ENCODE measurements at regions not wholly inside any gene's neighbourhood (a gene's known extent, or its start where the extent isn't known, plus 50 kb on each side); places are given as distances from the start of the nearest gene placed in this dataset.
"Not testable (repeated sequence)": the region's sequence is repeated elsewhere in the genome, so short reads cannot be mapped to it uniquely, and the experiment has no call there.

DNA sequence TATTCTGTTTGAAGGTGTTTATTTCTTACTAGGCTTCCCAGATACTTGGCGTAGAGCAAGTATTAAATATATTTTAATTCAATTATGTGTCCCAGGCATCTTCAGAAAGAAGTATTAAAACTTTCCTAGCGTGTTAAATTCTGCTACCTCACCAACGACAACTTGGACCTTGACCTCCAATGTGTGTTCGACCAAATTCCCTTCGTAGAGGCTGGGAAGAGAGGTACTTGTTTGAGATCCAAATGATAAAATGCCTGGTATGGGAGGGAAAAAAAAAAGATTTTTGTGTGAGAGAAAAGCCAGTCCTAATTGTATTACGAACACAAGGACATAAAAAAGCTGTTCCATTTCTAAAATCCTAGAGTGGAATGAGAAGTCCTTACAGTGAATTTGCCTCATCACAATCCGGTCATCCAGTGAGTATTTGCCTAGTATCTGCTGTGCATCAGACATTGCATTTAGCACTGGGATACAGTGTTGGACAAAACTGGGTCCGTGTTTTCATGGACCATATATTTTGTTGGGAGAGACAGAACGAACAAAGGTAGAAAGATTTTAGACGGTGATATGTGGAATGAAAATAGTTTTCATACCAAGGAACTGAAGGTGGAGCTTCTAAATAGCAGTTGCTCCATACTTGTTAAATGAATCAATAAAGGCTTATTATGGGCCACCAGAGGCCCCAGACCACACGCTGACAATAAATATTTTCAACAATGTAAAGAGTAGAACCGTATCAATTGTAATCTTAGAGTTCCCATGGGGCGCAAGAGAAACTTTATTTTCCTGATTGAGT lies 103.1 kb downstream of the KIF4B start:
- DNase-seq: no peak

DNA sequence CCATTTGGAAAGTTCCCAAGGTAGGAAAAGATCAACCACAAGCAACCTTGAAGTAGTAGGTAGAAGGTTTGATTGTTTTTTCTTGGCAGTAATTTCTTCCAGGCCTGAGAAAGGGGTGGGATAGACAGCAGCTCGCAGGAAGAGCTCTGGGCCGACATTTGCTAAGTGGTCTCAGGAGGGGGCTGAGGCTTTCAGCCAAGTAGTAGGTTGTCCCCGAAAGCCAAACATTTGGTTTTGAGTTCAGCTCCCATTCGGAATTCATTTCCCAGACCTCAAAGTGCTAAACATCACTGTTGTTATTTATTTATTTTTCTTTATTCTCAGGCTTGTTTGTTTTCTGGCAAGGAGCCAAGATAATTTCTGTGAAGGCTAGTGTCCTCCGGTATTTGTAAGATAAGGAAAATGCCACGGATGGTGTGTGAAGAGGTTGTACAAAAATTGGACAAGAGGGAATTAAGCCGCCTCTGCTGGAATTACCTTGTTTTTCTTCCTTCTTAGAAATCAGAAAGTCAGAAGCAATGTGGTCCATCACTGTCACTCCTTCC lies 112.1 kb downstream of the KIF4B start:
- no peak for DNase-seq

DNA sequence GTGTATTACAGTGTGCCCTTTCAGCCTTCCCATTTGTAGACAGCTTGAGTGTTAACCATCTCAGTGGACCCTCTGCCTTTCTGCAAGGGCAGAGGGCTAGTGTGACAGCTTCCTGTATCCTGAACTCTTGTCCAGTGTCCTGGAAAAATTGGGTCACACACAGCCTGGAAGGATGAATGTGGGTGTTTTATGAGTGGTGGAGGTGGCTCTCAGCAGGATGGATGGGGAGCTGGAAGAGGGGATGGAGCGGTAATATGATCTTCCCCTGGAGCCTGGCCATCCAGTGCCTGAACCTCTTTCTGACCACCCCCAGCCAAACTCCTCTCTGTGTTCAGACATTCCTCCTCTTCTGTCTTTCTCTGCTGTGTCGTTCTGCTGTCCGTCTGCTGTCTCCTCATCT lies 113.0 kb downstream of the KIF4B start:
- DNase-seq: no peak

DNA sequence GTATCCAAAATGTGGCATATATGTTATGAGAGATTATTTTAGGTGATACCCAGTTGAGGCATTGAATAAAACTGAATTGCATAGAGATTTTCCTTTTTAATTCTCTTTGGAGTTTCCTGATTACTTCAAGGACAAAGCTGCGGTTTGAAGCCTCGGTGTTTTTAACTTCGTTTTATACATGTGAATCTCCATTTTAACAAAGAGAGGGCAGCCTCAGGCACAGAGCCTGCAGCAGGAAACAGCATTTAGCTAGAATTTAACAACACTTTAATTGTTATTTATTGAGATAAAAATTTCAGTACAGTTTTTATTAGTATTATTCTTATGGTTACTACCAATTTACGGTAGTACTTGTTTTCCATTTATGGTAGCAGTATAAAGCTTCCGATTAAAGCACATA lies 114.0 kb downstream of the KIF4B start:
- no peak for DNase-seq

DNA sequence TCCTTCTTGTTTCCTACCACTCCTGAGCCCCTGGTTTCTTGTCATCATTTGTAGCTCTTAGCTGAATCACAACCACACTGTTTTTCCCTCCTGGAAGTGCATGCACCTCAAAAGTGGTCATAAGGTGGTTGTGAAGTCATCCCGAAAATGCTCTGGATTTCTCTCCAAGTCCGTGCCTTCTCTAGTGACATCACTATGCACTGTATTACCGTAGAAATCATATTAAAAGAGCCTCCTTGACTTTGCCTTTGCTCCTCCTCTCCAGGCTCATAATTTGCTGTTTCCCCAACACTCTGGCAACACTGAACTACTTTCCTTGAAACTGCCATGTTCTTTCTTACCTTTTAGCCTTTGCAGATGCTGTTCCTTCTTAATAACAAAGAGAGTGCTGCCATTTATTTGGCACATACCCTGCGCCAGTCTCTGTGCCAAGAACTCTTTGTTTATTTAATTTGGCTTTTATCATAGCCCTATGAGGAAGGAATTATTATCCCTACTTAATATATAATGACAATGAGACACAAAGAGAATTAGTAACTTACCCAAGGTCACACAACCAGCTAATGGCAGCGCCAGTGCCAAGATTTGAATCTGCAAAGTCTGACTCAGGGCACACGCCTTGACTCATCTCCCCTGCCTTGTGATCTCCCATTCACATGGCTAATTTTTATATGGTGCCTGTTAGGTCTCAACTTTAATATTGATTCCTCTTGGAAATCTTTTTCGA lies 115.4 kb downstream of the KIF4B start:
- DNase-seq: no peak

DNA sequence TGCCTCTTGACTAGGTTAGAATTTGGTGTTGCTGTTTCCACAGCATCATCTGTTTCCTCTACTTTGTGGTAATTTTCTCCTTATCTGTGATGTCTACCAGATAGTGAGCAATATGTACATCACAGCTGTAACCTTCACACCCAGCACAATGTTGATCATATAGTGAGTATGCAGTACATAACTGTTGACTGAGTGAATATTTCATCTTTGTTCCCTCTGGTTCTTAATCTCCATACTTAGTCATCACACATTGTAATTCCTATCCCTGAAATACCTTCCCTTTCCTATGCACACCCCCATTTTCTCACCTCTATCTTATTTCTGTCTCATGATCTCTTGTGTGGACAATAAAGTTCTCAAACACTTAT lies 115.9 kb downstream of the KIF4B start:
- DNase-seq: no peak

DNA sequence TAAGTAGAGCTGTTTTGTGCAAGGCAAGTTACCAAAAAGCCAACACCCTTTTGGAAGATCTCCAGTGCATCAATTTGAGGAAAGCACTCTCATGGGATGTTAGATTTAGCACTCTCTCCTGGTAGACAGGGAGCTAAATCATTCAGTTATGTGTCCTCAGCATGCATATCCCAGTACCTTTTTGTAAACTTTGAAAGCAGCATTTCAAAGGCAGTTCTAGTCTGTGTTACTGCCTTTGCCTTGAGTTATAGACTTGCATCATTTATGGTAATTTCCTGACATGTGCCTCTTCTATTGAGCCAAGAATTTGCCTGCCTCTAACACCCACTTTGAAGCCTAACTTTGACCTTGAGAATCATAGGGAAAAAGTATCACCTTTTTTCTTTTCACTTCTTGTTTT lies 120.6 kb downstream of the KIF4B start:
- DNase-seq: no peak

DNA sequence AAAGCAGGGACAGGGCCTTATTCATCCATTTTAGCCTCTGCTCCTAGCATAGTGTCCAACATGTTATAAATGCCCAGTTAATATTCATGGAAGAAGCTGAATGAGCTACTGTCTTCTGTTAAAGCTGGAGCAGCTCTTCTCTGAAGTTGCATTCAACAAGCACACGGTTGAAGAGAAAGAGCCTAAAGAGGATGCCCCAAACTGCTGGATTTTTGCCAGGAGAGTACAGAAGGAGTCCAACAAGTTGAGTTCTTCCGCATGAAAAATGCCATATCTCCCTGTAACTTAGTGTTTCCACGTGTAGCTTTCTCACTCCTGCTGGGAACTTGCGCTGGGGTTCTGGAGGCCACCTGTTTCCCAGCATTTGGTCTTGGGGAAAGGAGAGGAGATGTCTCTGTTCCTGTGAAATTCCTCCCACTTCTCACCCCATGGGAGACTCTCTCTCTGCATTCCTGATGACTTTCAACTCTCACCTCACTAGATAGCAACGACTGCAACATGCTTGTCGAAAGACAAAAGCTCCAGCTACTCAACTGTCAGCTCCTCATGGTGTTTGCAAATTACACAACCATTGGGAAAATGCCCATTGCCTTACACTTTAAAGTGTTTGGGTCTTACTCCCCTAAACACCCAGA lies 122.8 kb downstream of the KIF4B start:
- DNase-seq: no peak

DNA sequence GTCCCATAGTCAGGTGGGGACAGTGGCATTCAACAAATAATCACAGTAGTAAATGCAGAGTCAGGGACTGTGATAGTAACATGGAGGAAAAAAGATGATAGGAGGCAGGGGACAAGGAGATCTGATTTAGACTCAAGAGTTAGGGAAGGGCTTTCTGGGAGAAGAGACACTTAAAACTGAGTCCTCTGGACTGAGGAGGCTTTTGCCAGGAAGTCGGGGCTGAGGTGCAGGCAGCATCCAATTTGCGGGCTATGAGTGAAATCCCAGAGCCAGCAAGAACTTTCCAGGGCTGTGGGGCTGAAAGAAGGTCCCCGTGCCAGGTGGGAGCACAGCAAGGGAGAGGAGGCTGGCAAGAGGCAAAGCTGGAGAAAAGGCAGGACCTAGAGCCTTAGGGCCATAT lies 124.1 kb downstream of the KIF4B start:
- DNase-seq: no peak

DNA sequence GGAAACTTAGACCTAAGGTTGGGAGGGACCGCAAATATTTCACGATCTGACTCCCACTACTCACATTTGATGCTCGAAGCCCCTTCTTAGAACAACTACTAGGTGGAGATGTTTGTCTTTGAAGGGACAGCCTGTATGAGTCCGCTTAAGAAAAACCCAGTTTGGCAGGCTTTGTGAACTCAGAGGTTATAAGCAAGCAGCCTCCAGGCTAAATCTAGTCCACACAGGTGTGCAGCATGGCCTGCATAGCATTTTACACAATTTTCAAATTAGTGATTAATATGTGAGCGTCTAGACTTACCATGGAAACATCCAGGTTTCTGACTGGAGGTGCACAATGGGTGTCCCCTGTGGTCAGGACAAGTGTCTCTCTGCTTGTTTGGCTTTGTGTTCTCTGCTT lies 127.1 kb downstream of the KIF4B start:
- DNase-seq: no peak

DNA sequence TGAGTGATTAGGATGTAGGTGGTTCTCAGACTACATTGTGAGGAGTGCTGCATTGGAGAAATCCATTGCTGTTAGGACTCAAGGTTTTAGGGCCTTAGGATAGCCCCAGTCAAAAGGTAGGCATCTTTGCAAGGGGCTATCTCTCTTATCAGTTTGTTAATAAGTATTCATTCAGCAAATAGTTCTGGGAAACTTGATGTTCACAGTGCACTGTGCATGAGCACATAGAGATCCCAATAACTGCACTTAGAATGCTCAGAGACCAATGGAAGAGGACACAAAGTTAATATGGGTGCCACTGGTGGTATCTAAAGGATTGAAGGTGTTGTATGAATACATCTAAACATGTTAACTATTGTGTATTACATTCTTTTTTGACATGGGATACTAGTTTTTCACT lies 131.4 kb downstream of the KIF4B start:
- no peak for DNase-seq

DNA sequence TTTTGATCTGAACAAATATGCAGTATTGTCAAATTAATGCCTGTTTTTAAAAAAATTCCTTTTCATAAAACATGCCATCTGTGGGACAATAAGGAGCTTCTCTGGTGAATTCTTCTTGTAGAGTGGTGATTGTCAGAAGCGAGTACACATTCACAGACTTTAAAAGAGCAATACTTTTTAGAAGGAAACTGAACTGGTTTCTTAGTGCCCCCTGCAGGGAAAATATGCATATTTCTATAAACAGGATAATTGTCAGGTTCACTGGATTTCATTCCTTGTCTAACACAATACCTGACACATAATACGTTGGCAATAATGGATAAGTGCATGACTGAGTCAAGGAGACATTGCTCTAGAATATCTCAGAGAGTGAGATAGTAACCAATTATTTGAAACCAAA lies 133.7 kb downstream of the KIF4B start:
- DNase-seq: no peak

DNA sequence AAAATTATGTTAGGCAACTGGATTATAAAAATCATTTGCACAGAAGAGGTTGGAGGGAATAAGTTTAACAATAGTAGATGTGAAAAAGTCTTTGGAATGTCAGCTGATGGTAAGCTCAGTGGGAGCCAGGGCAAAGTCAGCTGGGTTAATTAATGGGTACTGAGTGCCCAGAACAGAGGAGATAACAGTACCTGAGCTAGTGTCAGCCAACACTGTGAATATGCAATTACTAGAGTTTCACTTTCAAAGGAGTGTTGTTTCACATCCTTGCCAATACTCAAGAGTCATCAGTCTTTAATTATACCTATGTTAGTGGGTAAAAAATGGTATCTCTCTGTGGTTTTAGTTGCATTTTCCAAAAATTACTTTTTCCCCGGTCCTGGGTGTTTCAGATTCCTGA lies 135.1 kb downstream of the KIF4B start:
- DNase-seq: no peak

DNA sequence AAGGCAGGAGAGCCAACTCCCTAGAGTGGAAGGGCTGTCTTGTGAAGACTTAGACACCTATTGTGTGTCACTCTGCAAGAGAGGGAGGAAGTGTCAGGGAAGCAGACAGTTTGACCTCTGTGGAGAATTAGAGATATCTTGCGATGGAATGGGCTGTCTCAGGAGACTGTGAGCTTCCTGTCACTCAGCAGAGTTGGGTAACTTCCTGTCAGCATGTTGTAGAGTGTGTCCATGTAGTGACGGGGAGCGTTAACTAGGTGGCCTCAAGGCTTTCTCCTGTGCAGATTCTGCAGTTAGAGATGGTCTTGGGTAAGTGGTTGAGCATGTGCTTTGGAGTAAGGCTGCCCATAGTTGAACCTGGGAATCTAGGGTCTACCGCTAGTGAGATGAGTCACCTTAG lies 136.5 kb downstream of the KIF4B start:
- DNase-seq: no peak

DNA sequence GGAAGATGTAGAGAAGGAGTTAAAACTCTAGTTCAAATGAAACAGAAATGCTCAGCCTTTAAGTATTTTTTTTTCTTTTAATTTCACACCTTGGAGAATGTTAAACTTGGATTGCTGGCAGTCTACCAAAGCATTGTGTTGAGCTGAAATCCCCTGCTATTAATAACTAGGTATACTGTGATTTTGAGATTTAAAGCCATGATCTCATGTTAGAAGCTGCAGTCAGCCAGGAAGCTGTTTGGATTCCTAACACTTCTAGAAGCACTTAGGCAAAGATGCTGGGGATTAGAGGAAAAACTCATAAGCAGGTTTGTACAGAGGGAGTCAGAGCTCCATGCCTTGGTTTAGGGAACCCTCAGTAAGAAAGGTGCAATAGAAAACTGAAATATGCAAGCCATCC lies 141.4 kb downstream of the KIF4B start:
- DNase-seq: no peak

DNA sequence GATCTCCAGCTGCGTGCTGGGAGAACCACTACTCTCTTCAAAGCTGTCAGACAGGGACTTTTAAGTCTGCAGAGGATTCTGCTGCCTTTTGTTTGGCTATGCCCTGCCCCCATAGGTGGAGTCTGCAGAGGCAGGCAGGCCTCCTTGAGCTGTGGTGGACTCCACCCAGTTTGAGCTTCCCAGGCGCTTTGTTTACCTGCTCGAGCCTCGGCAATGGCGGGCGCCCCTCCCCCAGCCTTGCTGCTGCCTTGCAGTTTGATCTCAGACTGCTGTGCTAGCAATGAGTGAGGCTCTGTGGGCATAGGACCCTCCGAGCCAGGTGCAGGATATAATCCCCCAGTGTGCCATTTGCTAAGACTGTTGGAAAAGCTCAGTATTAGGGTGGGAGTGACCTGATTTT lies 149.5 kb downstream of the KIF4B start:
- DNase-seq: not testable (repeated sequence)

DNA sequence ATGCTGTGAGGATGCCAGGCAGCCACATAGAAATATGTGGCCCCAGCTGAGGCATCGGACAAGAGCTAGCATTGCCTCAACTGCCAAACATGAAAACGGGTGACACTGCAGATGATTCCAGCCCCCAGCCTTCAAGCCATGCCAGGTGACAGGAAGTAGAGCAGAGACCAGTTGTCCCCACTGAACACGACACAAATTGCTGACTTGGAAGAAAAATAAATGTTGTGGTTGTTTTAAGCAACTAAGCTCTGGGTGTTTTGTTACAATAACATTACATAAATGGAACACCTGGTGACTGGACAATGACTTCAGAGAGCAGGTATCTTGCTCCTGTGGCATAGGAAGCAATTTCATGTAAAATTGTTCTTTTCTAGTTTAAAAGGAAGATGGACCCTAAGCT lies 154.2 kb downstream of the KIF4B start:
- DNase-seq: no peak

DNA sequence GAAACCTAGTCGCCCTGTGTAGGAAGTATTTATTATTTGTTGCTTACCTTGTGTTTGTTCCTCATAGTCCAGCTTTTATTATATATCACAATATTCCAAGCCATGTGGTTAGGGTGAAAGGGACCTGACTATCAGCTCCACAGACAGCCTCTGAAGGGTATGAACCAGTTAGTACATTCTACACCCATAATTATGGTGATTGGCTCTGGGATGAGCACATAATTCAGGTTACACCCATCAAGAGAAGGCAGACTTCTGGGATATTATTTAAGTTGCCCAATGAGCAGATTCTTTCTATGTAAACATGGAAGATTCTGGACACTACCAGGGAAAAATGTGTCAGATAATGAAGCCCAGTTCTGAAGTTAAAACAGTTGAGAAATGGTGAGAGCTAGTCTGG lies 168.0 kb downstream of the KIF4B start:
- no peak for DNase-seq

DNA sequence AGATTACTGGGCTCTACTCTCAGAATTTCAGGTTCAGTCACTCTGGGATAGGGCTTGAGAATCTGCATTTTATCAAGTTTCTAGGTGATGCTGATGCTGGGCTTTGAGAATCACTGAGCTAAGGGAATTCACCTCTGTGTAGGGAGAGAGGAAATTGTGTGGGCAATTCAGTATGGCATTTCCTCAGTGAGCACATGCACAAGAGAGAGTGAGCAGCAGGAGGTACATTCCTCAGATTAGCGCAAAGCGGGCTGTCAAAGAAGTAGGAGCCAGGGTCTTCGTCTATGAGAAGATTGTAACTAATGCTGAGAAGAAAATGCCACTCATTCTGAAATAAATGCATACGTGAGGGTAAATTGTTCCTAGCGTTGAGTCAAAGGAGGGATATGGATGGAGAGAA lies 175.9 kb downstream of the KIF4B start:
- no peak for DNase-seq

DNA sequence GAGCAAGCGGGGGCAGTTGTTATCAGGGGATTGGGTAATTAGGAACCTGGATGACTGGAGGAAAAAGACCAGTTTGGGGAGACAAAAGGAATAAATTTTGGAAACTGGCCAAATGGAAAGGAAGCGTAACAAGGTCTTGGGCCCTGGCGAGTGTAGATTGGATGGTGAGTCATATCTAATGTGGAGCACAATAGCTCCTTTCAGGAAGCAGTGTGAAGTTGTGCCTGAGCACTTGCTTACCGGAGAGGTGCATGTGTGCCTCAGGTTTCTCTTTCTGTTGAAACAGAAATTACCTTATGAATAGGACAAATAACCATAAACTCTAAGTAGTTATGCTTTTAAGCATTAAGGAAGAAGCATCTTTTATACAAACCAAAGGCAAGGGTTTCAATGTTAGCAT lies 176.4 kb downstream of the KIF4B start:
- DNase-seq: no peak

DNA sequence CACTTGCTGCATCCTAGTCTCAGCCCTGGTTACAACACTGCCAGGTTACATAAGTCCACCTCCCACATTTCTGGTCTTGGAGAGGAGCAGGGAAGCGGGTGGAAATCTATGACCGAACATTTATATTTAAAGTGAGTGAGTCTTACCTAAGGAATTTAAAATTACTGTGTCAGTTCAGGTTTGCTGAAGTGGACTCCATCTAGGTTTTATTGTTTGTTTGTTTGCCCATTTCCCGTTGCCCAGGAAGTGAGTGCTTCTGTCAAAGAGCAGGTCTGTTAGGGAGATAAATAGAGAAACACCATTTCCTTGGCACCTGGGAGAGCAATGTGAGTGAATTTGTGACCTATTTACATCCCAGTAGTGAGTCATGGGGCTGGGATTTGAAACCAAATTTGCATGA lies 179.5 kb downstream of the KIF4B start:
- DNase-seq: no peak

DNA sequence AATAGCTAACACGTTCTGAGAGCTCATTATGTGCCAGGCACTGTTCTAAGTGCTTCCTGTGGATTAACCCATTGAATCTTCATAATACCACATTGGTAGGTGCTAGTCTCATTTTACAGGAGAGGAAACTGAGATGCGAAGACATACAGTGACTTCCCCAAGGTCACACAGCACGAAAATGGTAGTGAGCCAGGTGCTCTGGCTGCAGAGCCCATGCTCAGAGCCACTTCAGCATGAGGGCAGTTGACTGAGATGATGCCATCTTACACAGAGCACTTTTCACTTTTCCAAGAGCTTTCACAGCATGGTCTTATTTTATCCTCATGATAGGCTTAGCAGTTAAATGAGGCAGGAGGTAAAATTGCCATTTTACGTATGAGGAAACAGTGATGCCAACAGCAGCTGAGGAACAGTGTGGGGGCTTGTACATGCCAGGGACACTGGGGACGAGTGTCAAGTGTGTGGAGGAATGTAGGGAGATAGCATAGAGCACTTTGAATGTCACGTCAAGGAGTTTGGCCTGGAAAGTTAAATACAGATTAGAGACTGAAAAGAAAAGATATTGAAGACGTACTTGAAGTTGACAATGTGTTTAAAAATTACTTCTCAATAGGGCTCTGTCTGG lies 180.0 kb downstream of the KIF4B start:
- DNase-seq: no peak

DNA sequence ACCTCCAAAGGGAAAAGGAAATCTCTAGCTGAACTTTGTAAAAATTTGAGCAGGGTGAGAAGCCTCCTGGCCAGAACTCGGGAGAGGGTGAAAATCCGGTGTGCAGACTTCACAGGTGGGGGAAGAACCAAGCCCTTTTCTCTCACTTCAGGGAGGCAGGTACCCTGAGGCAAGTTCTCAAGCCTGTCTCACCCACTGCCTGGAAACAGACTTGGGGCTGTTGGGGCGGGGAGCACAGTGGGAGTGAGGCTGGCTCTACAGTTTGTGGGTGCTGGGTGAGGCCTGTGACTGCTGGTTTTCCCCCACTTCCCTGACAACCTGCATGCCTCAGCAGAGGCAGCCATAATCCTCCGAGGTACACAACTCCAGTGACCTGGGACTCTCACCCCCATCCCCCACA lies 187.1 kb downstream of the KIF4B start:
- DNase-seq: no peak

All from occipital lobe (tissue), 1 donor.